Stimulated activated CD8-positive, alpha-beta memory T cell treated with anti-CD3 and anti-CD28 coated beads, Interleukin-12 subunit alpha, Interleukin-12 subunit beta, amount 100 ng/mL, for 24 hours (primary cell): ENCODE measurements at regions not wholly inside any gene's neighbourhood (a gene's known extent, or its start where the extent isn't known, plus 50 kb on each side); places are given as distances from the start of the nearest gene placed in this dataset.

ENCODE experiments used
- DNase-seq: peaks from one replicate; pipeline ENCODE4 v3.0.0-alpha.2; 2020; ENCODE audit errors: extremely low read depth

- no peak for DNase-seq
These were observed 266.2 kb downstream of the HTR7 start for GRCh38 chr10:90591629-90592028.

- DNase-seq, result no peak
These were observed 265.1 kb downstream of the HTR7 start for GRCh38 chr10:90592638-90593302.

- no peak for DNase-seq
These were observed 259.3 kb downstream of the HTR7 start for GRCh38 chr10:90598513-90598912.

DNA sequence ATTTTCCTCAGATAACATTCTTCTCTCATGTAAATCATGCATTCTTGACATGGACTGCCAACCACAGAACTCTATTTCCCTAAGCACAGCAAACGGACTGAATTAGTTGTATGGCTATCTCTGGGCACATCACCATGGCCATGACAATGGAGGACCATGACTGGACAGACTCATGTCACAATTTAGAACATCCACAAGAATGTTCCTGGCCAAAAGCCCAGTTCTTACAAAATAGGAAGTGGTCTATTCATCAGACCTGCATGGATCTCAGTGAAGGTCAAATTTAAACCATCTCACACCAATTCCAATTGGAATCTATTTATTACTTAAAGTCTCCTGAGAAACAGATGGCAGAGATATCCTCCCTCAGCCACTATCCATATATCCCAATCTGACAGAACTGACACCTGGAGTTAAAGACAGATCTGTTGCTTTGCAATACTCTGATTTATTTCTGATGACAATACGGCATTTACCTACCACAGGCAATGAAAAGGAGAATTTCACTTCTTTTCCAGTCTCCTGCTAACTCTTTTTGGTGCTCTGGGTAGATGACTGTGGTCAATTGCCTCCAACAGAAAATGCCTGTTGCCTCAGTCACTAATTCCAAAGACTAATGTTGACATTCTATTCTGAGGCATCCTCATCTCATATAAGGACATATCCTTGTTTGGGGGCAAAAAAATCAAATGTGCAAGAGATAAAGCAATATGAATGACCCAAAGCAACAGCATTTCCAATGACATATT, 254.8 kb downstream of the HTR7 start:
- DNase-seq, result no peak

DNA sequence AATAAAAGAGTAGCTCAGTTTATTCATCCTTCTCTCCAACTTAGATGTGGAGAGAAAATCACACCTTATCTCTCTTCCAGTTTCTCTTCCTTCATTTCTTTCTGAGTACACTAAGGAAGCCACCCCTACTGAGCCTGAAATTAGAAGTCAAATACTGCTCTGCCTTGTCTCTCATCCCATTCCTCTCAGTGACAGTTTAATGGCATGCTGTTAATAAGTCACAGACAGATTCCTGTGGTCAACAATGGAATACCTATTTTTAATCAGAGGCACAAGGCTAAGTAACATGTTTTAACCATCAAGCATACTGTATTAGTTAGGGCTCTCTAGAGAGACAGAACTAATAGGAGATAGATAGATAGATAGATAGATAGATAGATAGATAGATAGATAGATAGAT, 253.2 kb downstream of the HTR7 start:
- DNase-seq, result no peak

- no peak for DNase-seq
These were observed 252.3 kb downstream of the HTR7 start for GRCh38 chr10:90605506-90605905.

- DNase-seq, result no peak
These were observed 245.6 kb downstream of the HTR7 start for GRCh38 chr10:90612276-90612675.

DNA sequence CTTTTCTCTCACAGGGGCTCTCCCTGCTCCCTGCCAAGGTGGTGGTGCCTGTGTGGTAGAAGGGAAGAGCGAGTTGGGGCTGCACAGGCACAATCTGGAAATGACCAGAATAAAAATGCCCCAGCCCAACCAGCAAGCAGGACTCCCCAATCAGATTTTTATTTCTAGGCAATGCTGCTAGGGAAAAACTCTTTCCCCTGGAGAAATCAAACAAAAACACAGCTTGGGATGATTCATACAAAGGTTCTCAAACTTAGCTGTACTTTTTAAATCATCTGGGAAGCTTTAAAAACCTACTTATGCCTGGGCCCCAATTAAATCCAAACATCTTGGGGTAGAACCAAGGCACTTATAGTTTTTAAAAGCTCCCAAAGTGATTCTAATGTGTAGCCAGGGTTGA, 243.2 kb downstream of the HTR7 start:
- DNase-seq, result no peak

DNA sequence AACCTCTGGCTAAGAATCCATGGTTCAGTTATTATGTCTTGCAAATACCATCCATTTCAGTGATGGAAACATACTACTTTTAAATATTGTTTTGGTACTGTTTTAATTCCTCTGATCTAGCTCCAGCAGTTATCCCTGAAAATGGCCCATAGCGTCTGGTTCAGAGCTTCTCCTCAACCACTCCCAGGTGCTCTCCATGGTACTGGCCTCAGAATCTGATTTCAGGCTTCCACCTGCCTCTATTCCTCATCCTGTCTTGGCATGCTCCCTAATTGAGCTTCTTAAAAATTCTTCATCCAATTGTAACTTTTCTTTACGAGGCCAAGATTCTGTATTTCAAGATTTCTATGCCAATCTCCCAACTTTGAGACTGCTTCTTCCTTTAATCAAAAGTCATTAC, 236.3 kb downstream of the HTR7 start:
- no peak for DNase-seq

GRCh38 chr10:90635111-90635765, 222.6 kb downstream of the HTR7 start:
- DNase-seq, result no peak

DNA sequence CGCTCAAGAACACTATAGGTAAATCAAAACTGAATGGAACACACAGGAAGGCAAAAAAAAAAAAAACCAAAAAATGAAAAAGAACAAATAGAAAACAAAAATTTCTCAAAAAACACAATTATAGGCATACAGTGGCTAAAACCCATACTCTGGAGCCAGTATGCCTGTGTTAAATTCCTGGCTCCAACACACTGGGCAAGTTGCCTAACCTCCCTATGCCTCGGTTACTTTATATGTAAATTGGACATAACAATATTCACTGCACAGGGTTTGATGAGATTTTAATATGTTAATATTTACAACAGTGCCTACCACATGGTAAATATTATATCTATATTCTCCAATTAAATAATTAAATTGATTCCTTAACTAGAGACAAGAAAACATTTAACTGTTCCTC, 217.1 kb downstream of the HTR7 start:
- no peak for DNase-seq

- DNase-seq, result no peak
These were observed 216.1 kb downstream of the HTR7 start for GRCh38 chr10:90641731-90642130.

DNA sequence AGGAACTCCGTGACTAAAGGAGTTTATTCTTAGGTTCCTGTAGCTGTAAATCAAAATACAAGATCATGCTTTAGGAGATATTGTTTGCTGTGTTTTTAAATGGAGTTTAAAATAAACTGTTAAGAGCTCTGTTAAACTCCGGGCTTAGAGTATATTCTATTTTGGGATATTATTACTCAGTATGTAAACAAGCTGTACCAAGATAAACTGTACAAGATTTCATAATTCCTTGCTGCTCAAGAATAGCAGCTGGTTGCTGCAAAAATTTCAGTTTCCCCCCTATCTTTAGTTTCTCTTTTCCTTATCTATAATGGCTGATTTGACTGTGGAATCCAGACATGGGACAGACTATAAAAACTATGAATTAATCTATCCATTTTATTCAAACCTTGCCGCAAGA, 215.7 kb downstream of the HTR7 start:
- no peak for DNase-seq

DNA sequence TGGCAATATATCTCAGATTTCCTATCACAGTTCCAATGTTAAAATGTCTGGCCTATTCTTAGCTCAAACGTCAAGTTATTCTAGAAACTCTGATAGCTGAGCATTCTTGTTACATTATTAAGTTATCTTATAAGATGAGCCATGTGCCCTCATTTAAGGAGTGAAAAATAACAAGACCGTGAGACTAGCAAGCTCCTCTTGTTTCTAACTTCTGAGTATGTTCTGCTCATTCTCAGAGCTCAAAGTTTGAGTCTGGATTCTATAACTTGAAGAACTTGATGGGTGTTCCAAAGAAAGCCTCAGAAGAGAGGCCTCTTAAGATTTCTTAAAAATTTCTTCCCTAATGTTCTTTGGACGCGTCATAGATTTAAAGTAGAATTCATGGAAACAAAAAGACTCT, 215.2 kb downstream of the HTR7 start:
- DNase-seq, result no peak

DNA sequence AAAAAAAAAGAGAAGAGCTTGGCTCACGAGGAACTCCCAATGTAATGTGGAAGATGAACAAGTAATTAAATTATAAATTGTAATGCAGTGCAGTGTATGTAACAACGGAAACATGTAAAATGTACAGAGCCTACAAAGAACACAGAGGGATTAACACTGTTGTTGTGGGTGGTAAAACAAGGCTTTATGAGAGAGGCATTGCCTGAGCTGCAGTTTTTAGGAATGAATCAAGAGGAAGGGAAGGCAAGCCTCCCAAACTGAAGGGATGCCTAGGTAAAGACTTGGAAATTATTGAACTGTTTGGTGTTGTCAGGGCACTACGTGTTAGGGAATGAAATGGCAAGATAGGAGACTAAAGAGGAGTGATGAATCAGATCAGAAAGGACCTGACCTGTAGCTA, 213.7 kb downstream of the HTR7 start:
- DNase-seq, result no peak

DNA sequence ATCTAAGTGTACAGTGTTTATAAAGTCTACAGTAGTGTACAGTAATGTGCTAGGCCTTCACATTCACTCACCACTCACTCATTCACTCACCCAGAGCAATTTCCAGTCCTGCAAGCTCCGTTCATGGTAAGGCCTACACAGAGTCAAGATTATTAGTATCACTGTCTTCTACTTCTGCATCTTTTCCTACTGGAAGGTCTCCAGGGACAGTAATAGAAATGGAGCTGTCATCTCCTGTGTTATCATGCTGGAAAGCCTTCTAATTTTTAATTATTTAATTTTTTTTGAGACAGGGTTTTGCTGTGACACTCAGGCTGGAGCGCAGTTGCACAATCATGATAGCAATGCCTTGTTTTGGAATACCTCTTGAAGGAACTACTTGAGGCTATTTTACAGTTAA, 207.0 kb downstream of the HTR7 start:
- no peak for DNase-seq

GRCh38 chr10:90652519-90652918, 205.3 kb downstream of the HTR7 start:
- no peak for DNase-seq

DNA sequence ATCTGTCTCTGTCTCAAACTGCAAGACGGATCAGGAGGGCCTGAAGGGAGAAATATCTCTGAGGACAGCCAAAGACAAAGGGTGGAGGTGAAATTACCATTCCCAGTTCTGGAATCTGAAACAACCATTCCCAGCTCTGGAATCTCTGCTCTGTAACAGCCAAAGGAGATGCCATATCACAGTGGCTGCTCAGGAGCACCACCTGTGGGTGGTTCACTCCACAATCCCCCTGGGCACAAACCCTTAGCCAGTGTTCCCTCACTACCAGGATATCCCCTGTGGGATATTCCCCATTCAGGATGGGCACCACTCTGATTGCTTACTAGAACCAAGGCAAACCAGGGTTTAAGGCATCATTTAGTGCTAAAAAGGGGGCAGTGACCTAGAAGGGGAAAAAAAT, 199.0 kb downstream of the HTR7 start:
- DNase-seq, result no peak

DNA sequence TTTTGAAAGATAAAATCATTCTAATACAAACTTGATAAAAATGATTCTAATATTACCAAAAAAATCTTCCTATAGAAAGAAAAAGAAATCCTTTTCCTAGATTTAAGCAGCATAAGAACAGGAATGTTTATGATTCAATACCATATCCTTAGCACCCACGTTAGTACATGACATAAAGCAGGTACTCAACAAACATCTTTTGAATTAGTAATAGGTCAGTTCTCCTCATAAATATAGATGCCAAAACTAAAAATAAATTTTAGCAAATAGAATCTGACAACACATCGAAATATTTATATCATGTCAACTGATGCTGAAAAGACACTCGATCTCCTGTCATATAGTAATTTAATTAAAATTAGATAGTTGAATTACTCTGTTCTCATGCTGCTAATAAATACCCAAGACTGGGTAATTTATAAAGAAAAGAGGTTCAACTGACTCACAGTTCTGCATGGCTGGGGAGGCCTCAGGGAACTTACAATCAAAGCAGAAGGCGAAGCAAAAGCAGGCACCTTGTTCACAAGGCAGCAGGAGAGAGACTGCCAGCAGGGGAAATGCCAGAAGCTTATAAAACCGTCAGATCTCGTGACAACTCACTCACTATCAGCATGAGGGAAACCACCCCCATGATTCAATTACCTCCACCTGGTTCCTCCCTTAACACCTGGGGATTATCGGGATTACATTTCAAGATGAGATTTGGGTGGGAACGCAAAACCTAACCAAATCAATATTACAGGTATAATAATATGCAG, 191.8 kb downstream of the HTR7 start:
- DNase-seq, result no peak

DNA sequence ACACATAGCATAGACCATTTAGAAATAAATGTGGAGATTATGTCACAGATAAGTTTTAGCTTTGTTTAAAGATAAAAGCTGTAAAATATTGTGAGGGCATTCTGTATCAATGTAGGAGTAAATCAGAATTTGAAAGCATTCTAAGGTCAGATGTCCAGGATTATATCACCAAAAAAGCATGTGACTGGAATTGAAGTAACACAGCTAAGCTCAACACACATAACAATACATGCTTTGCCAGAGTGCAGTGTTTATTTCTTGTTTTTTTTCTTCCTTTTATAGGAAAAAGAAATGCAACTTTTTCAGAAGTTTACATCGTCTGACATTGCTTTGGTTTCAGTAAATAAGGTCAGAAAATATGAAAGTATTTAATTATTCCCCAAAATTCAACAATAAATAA, 183.4 kb downstream of the HTR7 start:
- no peak for DNase-seq

DNA sequence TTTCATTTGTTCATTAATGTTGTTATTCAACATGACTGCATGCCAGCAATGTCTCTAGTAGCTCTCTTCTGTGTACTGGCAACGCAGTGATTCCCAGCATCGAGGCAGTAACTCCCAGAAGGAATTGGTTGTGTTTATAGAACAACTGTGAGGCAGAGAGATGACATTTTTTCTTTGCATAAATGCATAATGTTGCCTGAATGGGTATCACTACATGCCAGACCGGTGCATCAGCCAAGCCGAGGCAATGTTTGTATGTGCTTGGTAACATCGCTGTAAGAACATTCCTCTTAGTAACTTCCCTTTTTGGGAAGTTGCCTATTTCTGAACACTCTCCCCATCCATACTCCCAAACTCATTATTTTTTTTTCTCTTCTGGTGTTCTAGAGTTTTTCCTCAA, 182.9 kb downstream of the HTR7 start:
- DNase-seq, result no peak

GRCh38 chr10:90675621-90676020, 182.2 kb downstream of the HTR7 start:
- DNase-seq, result no peak
